ENCODE measurements at regions not wholly inside any gene's neighbourhood (a gene's known extent, or its start where the extent isn't known, plus 50 kb on each side); places are given as distances from the start of the nearest gene placed in this dataset.

DNA sequence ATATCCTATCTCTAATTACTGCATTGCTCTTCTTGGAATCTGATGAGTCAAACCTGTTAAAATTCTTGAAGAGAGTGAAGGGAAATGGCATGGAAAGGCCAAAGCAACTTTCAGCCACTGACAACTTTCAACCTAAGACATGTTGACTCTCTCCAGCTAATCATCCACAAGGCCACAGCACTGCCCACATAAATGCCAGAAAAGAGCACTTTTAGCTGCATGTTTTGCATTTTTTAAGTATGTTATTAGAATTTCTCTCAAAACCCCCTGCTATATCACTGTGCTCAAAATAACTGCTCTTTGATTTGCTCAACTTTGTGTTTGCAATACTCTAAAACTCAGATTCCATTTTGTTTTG, 352.5 kb downstream of the ADGRL2 start:
- no peak for DNase-seq
- intact Hi-C loops (cut with DNase I): no loop called here
- H3K27ac ChIP-seq: no peak overlapping the region
- H3K4me1 ChIP-seq (ENCODE audit: insufficient read depth): no peaks in the 10 kb centered on the region
- H3K9me3 ChIP-seq: no peaks in the 10 kb centered on the region
- TF ChIP-seq POLR2A (IDR thresholded peaks at IDR 0.05) (no peak), EP300 (IDR thresholded peaks at IDR 0.05) (no peak), CTCF (IDR thresholded peaks at IDR 0.05) (no peak)
- H3K36me3 ChIP-seq: no peaks in the 10 kb centered on the region
- H3K4me3 ChIP-seq: no peak overlapping the region
- no peaks in the 10 kb centered on the region for H3K27me3 ChIP-seq

- Histone ChIP-seq H3K4me3 (no peak overlapping the region), H3K27ac (no peak overlapping the region), H3K9me3 (no peaks in the 10 kb centered on the region), H3K36me3 (no peaks in the 10 kb centered on the region), H3K27me3 (no peaks in the 10 kb centered on the region), H3K4me1 (ENCODE audit: insufficient read depth) (no peaks in the 10 kb centered on the region)
- no peak for DNase-seq
- WGBS, 3 donors: 21 to 35% (median 29%) methylated on average over 5 of the region's 5 CpGs
- TF ChIP-seq CTCF (IDR thresholded peaks at IDR 0.05): no peak
- TF ChIP-seq POLR2A (IDR thresholded peaks at IDR 0.05): no peak
- TF ChIP-seq EP300 (IDR thresholded peaks at IDR 0.05): no peak
- intact Hi-C loops (cut with DNase I): no loop called here
These were observed 351.9 kb downstream of the ADGRL2 start for GRCh38 chr1:82152356-82153271.

DNA sequence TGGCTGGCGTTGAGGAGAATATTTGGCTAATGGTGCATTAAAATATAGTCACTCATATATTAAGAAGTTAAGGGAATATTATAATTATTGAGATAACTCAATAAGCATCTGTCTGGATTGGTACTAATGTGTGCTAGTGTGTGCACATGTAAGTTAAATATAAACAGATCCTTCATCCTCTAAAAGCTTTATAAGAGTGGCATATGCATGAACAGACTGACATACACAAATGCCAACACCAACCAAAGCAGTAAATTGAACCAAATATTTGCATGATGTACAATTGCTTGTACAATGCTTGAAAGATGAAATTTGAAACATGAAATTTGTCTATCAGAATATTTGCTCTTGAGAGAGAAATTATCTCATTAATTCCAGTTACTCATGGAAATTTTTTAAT, 344.9 kb downstream of the ADGRL2 start:
- Histone ChIP-seq H3K36me3 (no peaks in the 10 kb centered on the region), H3K4me1 (ENCODE audit: insufficient read depth) (no peaks in the 10 kb centered on the region), H3K4me3 (no peak overlapping the region), H3K9me3 (no peaks in the 10 kb centered on the region), H3K27me3 (no peaks in the 10 kb centered on the region), H3K27ac (no peak overlapping the region)
- no peak for DNase-seq
- WGBS, 3 donors: 89 to 92% (median 91%) methylated on average over 1 of the region's 1 CpG
- TF ChIP-seq CTCF (IDR thresholded peaks at IDR 0.05) (no peak), EP300 (IDR thresholded peaks at IDR 0.05) (no peak)
- intact Hi-C loops (cut with DNase I): loop anchor here in 1 of 4 donors (5.0 kb wide), 1 partner anchor 1877 kb away; no protein-coding TSS in a partner anchor

- Histone ChIP-seq H3K4me1 (ENCODE audit: insufficient read depth) (no peaks in the 10 kb centered on the region), H3K27me3 (no peaks in the 10 kb centered on the region), H3K36me3 (no peaks in the 10 kb centered on the region), H3K4me3 (no peak overlapping the region), H3K9me3 (no peaks in the 10 kb centered on the region), H3K27ac (no peak overlapping the region)
- whole genome bisulfite sequencing, 3 donors: 83 to 90% (median 85%) methylated on average over 3 of the region's 3 CpGs
- no peak for TF ChIP-seq CTCF (IDR thresholded peaks at IDR 0.05)
- TF ChIP-seq POLR2A (IDR thresholded peaks at IDR 0.05): no peak
- no peak for TF ChIP-seq EP300 (IDR thresholded peaks at IDR 0.05)
- DNase-seq: no peak
- intact Hi-C loops (cut with DNase I): no loop called here
These were observed 342.5 kb downstream of the ADGRL2 start for GRCh38 chr1:82143108-82143833.
